Hepatic stellate cell (primary cell): ENCODE measurements at regions not wholly inside any gene's neighbourhood (a gene's known extent, or its start where the extent isn't known, plus 50 kb on each side); places are given as distances from the start of the nearest gene placed in this dataset.

Source experiments
- DNase-seq: peaks from one replicate; pipeline ENCODE4 v3.0.0; 2011; ENCODE audit warnings: low spot score

GRCh38 chr11:106409222-106409621, 331.8 kb downstream of the AASDHPPT start:
- no peak for DNase-seq

GRCh38 chr11:106409671-106410070, 332.2 kb downstream of the AASDHPPT start:
- DNase-seq = no peak

GRCh38 chr11:106410902-106411301, 333.4 kb downstream of the AASDHPPT start:
- no peak for DNase-seq

GRCh38 chr11:106413222-106413621, 335.8 kb downstream of the AASDHPPT start:
- no peak for DNase-seq

GRCh38 chr11:106415510-106415909, 338.0 kb downstream of the AASDHPPT start:
- DNase-seq = no peak

- no peak for DNase-seq
Observed at GRCh38 chr11:106418791-106419190, 341.3 kb downstream of the AASDHPPT start.

GRCh38 chr11:106420048-106420665, 342.7 kb downstream of the AASDHPPT start:
- no peak for DNase-seq

- no peak for DNase-seq
Observed at GRCh38 chr11:106420686-106421085, 343.2 kb downstream of the AASDHPPT start.

- no peak for DNase-seq
Observed at GRCh38 chr11:106421676-106422292, 344.3 kb downstream of the AASDHPPT start.

- no peak for DNase-seq
Observed at GRCh38 chr11:106422583-106422982, 345.1 kb downstream of the AASDHPPT start.

- peak; percentile 5 for DNase-seq
Observed at GRCh38 chr11:106424111-106424510, 346.6 kb downstream of the AASDHPPT start.

- DNase-seq = no peak
Observed at GRCh38 chr11:106425819-106426218, 348.4 kb downstream of the AASDHPPT start.

GRCh38 chr11:106426696-106427095, 349.2 kb downstream of the AASDHPPT start:
- DNase-seq = no peak

GRCh38 chr11:106427736-106428135, 350.3 kb downstream of the AASDHPPT start:
- DNase-seq = no peak

GRCh38 chr11:106442032-106442431, 364.6 kb downstream of the AASDHPPT start:
- DNase-seq = no peak

- DNase-seq = no peak
Observed at GRCh38 chr11:106446302-106446701, 368.8 kb downstream of the AASDHPPT start.

GRCh38 chr11:106446955-106447354, 369.5 kb downstream of the AASDHPPT start:
- DNase-seq = no peak

- no peak for DNase-seq
Observed at GRCh38 chr11:106447631-106448191, 370.2 kb downstream of the AASDHPPT start.

- DNase-seq = no peak
Observed at GRCh38 chr11:106449763-106450162, 372.3 kb downstream of the AASDHPPT start.

- no peak for DNase-seq
Observed at GRCh38 chr11:106451228-106451922, 373.9 kb downstream of the AASDHPPT start.

GRCh38 chr11:106456647-106457046, 379.2 kb downstream of the AASDHPPT start:
- DNase-seq = no peak

- DNase-seq = peak; percentile 54
Observed at GRCh38 chr11:106457727-106458126, 380.3 kb downstream of the AASDHPPT start.

GRCh38 chr11:106459135-106459534, 381.7 kb downstream of the AASDHPPT start:
- DNase-seq = no peak
